ENCODE measurements at regions not wholly inside any gene's neighbourhood (a gene's known extent, or its start where the extent isn't known, plus 50 kb on each side); places are given as distances from the start of the nearest gene placed in this dataset.

DNA sequence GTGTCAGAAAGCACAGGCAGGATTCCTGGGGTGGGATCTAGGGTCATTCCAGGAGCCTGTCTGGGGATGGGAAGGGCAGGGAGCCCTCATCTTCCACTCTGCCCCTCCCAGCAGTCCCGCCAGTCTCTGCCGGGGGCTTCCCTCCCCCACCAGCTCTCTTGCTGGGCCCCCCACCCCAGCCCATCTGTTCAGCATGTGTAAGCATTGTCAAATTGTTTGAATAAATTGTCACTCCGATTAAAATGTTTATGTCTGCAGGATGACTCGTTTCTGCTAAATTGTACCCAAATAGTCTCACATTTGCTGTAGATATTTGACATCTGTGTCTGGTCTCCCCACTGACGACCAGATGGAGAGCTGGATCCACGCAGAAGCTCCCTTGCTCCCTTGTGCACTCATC lies 257.6 kb downstream of the ANKRD60 start:
- Histone ChIP-seq H3K9me3 (no peaks in the 10 kb centered on the region), H3K4me3 (no peak overlapping the region), H3K4me1 (no peaks in the 10 kb centered on the region), H3K27me3 (no peaks in the 10 kb centered on the region), H3K27ac (no peak overlapping the region), H3K36me3 (no peaks in the 10 kb centered on the region)
- in situ Hi-C loops (cut with MboI; ENCODE audit: low sequenced_read_pairs in 4 of 4): no loop called here
- TF ChIP-seq CTCF (IDR thresholded peaks at IDR 0.05 in 4 of 5, conservative IDR thresholded peaks at IDR 0.05 in 1 of 5): no peak
- no peak for TF ChIP-seq POLR2A (IDR thresholded peaks at IDR 0.05)
- ATAC-seq: no peak
- DNase-seq: no peak
- intact Hi-C loops (cut with DNase I; ENCODE audit: low total_unique reads): no loop called here

DNA sequence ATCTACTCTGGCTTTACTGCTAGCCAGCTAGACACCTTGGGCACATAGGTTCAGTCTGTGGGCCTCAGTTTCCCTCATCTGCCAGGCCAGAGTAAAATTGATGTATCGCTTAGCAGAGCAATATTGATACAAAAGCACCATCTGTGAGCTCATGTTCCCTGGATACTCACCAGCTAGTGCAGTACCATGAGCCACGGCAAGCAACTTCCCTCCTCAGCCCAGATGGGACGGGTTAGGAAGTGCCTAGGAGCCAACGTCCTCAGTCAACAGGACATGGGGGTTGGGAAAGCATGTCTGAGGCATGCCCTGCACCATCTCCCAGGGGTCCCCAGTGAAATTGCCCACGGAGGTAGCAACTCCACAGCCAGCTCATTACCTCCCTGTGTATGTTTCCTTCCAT lies 258.3 kb downstream of the ANKRD60 start:
- Histone ChIP-seq H3K4me3 (no peak overlapping the region), H3K4me1 (no peaks in the 10 kb centered on the region), H3K36me3 (no peaks in the 10 kb centered on the region), H3K27me3 (no peaks in the 10 kb centered on the region), H3K9me3 (no peaks in the 10 kb centered on the region), H3K27ac (no peak overlapping the region)
- ATAC-seq (no peak), DNase-seq (no peak)
- in situ Hi-C loops (cut with MboI; ENCODE audit: low sequenced_read_pairs in 4 of 4) (no loop called here), intact Hi-C loops (cut with DNase I; ENCODE audit: low total_unique reads) (no loop called here)
- no peak for TF ChIP-seq POLR2A (IDR thresholded peaks at IDR 0.05)
- no peak for TF ChIP-seq CTCF (IDR thresholded peaks at IDR 0.05 in 4 of 5, conservative IDR thresholded peaks at IDR 0.05 in 1 of 5)

GRCh38 chr20:57968120-57968519 lies 258.3 kb upstream of the PMEPA1 start:
- intact Hi-C loops (cut with DNase I; ENCODE audit: low total_unique reads) (no loop called here), in situ Hi-C loops (cut with MboI; ENCODE audit: low sequenced_read_pairs in 4 of 4) (no loop called here)
- no peaks in the 10 kb centered on the region for H3K9me3 ChIP-seq
- H3K27me3 ChIP-seq: no peaks in the 10 kb centered on the region
- ATAC-seq (no peak), DNase-seq (no peak)
- H3K4me3 ChIP-seq: no peak overlapping the region
- H3K27ac ChIP-seq: no peak overlapping the region
- H3K36me3 ChIP-seq: no peaks in the 10 kb centered on the region
- H3K4me1 ChIP-seq: no peaks in the 10 kb centered on the region
- TF ChIP-seq CTCF (IDR thresholded peaks at IDR 0.05 in 4 of 5, conservative IDR thresholded peaks at IDR 0.05 in 1 of 5) (no peak), POLR2A (IDR thresholded peaks at IDR 0.05) (no peak)

DNA sequence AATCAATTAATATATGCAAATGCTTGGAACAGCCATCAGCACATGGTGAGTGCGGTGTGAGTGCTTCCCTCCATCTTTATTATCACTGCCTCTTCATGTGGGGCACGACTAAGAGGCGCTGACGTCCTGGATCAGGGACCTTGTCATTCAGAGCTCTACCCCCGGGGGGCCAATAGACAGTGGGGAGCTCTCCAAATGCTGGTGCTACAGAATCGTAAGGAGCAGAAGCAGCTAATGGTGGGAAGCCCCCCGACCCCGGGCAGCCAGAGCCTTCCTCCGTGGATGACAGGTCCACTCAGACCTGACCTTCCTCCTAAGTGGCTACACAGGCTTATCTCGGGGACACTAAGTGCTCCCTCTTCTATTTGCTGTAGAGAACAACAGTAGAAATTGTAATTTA lies 257.5 kb upstream of the PMEPA1 start:
- no peaks in the 10 kb centered on the region for H3K27me3 ChIP-seq
- TF ChIP-seq POLR2A (IDR thresholded peaks at IDR 0.05) (no peak), CTCF (IDR thresholded peaks at IDR 0.05 in 4 of 5, conservative IDR thresholded peaks at IDR 0.05 in 1 of 5) (no peak)
- H3K36me3 ChIP-seq: no peaks in the 10 kb centered on the region
- no peaks in the 10 kb centered on the region for H3K4me1 ChIP-seq
- H3K27ac ChIP-seq: no peak overlapping the region
- H3K4me3 ChIP-seq: no peak overlapping the region
- DNase-seq (no peak), ATAC-seq (no peak)
- H3K9me3 ChIP-seq: no peaks in the 10 kb centered on the region
- in situ Hi-C loops (cut with MboI; ENCODE audit: low sequenced_read_pairs in 4 of 4): no loop called here
- intact Hi-C loops (cut with DNase I; ENCODE audit: low total_unique reads): no loop called here

DNA sequence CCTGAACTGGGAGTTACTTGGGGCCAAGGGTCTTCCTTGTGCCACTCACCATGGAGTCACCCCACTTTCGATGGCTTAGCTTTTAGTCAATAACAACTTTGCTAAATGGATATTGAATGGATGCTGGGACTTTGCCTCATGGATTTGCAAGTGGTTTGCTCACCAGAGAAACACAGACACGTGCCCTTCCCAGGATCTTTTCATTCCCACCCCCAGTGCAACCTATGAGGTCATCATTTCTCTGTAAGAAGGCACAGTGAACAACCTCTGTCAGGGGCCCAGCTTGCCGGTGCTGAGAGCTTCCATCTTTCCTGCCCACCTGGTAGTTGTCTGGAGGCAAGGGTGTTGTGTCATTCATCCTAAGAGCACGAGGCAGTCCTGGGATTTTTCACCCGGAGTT lies 256.8 kb upstream of the PMEPA1 start:
- H3K4me3 ChIP-seq: no peak overlapping the region

More for the DNA sequence above, 256.8 kb upstream of the PMEPA1 start:
- ATAC-seq (no peak), DNase-seq (no peak)
- TF ChIP-seq POLR2A (IDR thresholded peaks at IDR 0.05) (no peak), CTCF (IDR thresholded peaks at IDR 0.05 in 4 of 5, conservative IDR thresholded peaks at IDR 0.05 in 1 of 5) (no peak)
- no peaks in the 10 kb centered on the region for H3K4me1 ChIP-seq
- in situ Hi-C loops (cut with MboI; ENCODE audit: low sequenced_read_pairs in 4 of 4) (no loop called here), intact Hi-C loops (cut with DNase I; ENCODE audit: low total_unique reads) (no loop called here)
- no peaks in the 10 kb centered on the region for H3K9me3 ChIP-seq
- H3K36me3 ChIP-seq: no peaks in the 10 kb centered on the region
- H3K27ac ChIP-seq: no peak overlapping the region
- no peaks in the 10 kb centered on the region for H3K27me3 ChIP-seq
